ENCODE measurements at regions not wholly inside any gene's neighbourhood (a gene's known extent, or its start where the extent isn't known, plus 50 kb on each side); places are given as distances from the start of the nearest gene placed in this dataset.

DNA sequence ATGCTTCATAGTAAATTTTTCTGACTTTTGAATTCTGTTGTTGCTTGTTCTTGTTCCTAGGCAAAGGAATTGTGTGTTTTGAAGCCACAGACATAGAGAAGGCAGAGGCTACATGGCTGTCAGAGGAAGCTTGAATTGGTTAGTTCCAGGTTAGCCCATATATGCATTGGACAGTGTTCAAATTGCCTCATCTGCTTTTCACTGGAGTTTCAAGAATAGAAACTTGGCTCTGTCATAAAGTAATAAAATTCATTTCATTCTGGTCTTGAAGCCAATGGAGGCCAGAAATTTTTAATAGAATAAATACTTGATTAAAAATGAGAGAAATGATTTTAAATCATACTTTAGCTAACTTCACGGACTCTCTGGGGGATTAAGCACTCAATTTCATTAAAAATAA is 178.0 kb downstream of the YIPF5 start:
- WGBS = 46% methylated on average over 1 of the region's 1 CpG
- H3K4me1 ChIP-seq = no peaks in the 10 kb centered on the region
- DNase-seq (ENCODE audit: extremely low spot score) = no peak
- H3K4me3 ChIP-seq = no peak overlapping the region
- no peaks in the 10 kb centered on the region for H3K27me3 ChIP-seq
- intact Hi-C loops (cut with DNase I) = no loop called here
- no peak overlapping the region for H3K27ac ChIP-seq (replicated peaks in 1 of 4)
- no peak for TF ChIP-seq POLR2A (IDR thresholded peaks at IDR 0.05; ENCODE audit: low read depth)
- no peak for TF ChIP-seq POLR2AphosphoS5 (IDR thresholded peaks at IDR 0.05)
- TF ChIP-seq EP300 (IDR thresholded peaks at IDR 0.05) = no peak
- no peak for TF ChIP-seq CTCF (IDR thresholded peaks at IDR 0.05)
- H3K9me3 ChIP-seq = no peaks in the 10 kb centered on the region
- no peaks in the 10 kb centered on the region for H3K36me3 ChIP-seq

- Histone ChIP-seq H3K4me3 (no peak overlapping the region), H3K4me1 (no peaks in the 10 kb centered on the region), H3K27me3 (no peaks in the 10 kb centered on the region), H3K9me3 (no peaks in the 10 kb centered on the region), H3K36me3 (no peaks in the 10 kb centered on the region), H3K27ac (replicated peaks in 1 of 4) (no peak overlapping the region)
- no peak for TF ChIP-seq CTCF (IDR thresholded peaks at IDR 0.05)
- TF ChIP-seq POLR2A (IDR thresholded peaks at IDR 0.05; ENCODE audit: low read depth) = no peak
- no peak for TF ChIP-seq EP300 (IDR thresholded peaks at IDR 0.05)
- no peak for TF ChIP-seq POLR2AphosphoS5 (IDR thresholded peaks at IDR 0.05)
- intact Hi-C loops (cut with DNase I) = no loop called here
- no peak for DNase-seq (ENCODE audit: extremely low spot score)
Measured at GRCh38 chr5:144002876-144003275, 167.6 kb downstream of the YIPF5 start.

- Histone ChIP-seq H3K36me3 (no peaks in the 10 kb centered on the region), H3K27me3 (no peaks in the 10 kb centered on the region), H3K4me1 (no peaks in the 10 kb centered on the region), H3K9me3 (no peaks in the 10 kb centered on the region), H3K4me3 (no peak overlapping the region), H3K27ac (replicated peaks in 1 of 4) (no peak overlapping the region)
- intact Hi-C loops (cut with DNase I) = no loop called here
- 82% methylated on average over 3 of the region's 3 CpGs for WGBS
- no peak for DNase-seq (ENCODE audit: extremely low spot score)
- no peak for TF ChIP-seq POLR2A (IDR thresholded peaks at IDR 0.05; ENCODE audit: low read depth)
- no peak for TF ChIP-seq POLR2AphosphoS5 (IDR thresholded peaks at IDR 0.05)
- no peak for TF ChIP-seq EP300 (IDR thresholded peaks at IDR 0.05)
- TF ChIP-seq CTCF (IDR thresholded peaks at IDR 0.05) = no peak
Measured at GRCh38 chr5:144003636-144004035, 166.8 kb downstream of the YIPF5 start.

DNA sequence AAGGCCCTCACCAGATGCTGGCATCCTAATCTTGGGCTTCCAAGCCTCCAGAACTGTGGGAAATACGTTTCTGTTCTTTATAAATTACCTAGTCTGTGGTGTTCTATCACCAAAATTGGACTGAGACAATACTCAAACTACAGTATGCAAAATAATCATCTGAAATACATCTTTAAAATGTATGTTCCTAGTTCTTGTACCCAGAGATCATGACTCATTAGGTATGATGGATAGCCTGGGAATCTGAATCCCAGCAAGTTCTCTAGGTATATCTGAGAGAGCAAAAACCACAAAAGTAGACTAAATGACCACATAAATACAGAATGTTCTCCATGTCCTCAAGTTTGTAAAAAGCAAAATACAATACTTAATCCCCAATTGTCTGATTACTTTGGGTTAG is 166.3 kb downstream of the YIPF5 start:
- H3K4me1 ChIP-seq = no peaks in the 10 kb centered on the region
- 0% methylated on average over 1 of the region's 1 CpG for WGBS
- H3K27ac ChIP-seq (replicated peaks in 1 of 4) = no peak overlapping the region
- no peaks in the 10 kb centered on the region for H3K9me3 ChIP-seq
- H3K27me3 ChIP-seq = no peaks in the 10 kb centered on the region
- no peak overlapping the region for H3K4me3 ChIP-seq
- intact Hi-C loops (cut with DNase I) = no loop called here
- H3K36me3 ChIP-seq = no peaks in the 10 kb centered on the region
- TF ChIP-seq POLR2A (IDR thresholded peaks at IDR 0.05; ENCODE audit: low read depth) (no peak), EP300 (IDR thresholded peaks at IDR 0.05) (no peak), POLR2AphosphoS5 (IDR thresholded peaks at IDR 0.05) (no peak), CTCF (IDR thresholded peaks at IDR 0.05) (no peak)
- no peak for DNase-seq (ENCODE audit: extremely low spot score)

GRCh38 chr5:144004751-144005150 is 165.7 kb downstream of the YIPF5 start:
- Histone ChIP-seq H3K36me3 (no peaks in the 10 kb centered on the region), H3K9me3 (no peaks in the 10 kb centered on the region), H3K27ac (replicated peaks in 1 of 4) (no peak overlapping the region), H3K4me3 (no peak overlapping the region), H3K27me3 (no peaks in the 10 kb centered on the region), H3K4me1 (no peaks in the 10 kb centered on the region)
- 100% methylated on average over 1 of the region's 1 CpG for WGBS
- intact Hi-C loops (cut with DNase I) = no loop called here
- TF ChIP-seq POLR2AphosphoS5 (IDR thresholded peaks at IDR 0.05) = no peak
- no peak for DNase-seq (ENCODE audit: extremely low spot score)
